8988T (cell line): ENCODE measurements at regions not wholly inside any gene's neighbourhood (a gene's known extent, or its start where the extent isn't known, plus 50 kb on each side); places are given as distances from the start of the nearest gene placed in this dataset.

Source experiments
- DNase-seq: peaks from one replicate; pipeline ENCODE4 v3.0.0; 2011

DNA sequence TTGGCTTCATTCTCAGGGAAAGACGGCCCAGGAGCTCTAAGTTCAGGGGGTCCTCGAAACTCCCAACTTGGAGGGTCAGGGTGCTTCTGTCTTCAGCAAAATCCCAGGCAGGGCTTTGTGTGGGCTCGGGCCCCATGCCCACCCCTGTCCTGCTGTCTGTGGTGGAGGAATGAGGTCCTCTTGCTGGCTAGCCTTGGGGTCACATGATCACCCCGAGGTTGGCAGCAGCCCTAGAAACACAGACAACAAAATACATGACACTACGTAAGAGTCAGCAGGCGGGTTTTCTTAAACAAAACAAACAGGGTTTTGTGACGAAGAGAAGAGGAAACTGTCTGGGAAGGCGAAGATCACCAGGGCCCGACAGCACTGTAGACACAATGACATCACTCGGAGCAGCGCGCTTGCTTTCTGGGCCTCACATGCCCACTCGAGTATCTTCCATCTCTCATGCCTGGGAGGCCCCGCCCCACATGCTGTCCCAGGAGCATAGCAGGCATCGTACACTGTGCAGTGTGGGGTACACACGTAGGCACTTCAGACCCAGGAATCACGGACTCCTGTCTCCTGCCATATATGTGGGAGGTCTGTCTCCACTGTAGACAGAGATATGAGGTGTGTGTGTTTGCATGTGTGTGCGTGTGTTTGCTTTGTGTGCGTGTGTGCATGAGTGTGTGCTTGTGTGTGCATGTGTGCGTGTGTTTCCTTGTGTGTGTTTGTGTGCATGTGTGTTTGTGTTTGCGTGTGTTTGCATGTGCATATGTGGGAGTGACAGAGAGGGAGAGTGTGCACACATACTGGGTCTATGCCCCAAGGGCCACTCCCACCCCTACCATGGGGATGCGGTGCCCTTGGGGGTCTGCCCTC, 94.7 kb downstream of the SIK1 start:
- no peak for DNase-seq

DNA sequence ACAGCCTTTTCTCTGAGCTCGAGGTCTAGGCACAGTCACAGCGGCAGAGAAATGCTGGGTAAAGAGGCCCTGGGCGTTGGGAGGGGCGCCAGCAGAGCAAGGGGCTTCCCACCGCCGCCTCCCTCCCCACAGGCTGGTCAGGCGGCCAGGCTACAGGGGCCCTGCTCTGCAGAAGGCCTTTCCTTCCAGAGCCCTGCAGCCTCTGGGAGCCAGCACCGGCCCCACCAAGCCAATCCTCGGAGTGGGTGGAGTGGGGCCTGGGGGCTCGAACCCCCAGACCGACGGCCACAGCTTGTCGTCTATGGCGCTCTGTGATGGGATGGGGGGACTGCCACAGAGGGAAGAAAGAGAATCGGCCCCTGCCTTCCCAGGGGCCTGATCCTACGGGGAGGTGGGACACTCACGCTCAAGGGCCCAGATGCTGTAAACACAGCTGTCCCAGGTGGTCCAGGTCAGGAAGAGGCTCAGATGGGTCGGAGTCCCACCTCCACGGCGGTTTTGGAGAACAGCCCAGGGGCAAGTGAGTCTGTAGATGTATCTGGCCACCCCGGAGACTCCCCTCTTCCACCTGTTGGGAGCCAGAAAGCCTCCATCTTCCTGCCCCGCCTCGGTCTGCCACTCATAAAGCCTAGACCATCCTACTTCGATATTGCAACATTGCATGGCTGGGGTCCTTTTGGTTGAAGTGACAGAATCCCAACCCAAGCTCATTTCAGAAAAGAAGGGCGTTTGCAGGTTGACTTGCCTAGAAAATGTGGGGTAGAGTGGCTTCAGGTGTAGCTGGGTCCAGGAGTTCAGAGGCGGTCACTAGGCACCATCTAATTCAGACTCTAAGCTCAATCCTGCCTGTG, 95.6 kb downstream of the SIK1 start:
- no peak for DNase-seq

DNA sequence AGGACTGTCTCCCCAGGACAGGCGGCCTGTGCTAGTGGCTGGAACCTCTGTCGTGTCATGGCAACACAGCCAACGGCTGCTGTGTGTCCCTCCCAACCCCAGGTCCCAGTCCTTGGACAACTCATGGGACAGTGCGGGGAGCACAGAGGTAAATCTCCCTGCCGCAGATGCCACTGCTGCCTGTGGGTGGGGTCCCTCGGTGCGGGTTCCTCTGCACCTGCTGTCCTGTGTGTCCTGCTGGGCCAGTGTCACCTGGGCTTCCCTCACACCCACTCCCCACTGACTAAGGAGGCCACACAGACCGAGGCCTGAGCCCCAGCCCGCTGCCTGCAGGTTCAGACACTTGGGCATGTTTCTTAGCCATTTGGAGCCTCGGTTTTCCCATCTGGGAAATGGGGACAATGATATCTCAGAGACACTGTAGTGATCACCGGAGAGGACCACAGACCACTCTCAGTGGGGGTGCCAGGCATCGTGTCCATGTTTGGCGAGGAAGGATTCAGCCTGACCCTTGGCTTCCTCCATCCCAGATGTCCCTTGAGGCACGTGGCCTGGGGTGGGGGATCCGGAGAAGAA, 96.5 kb downstream of the SIK1 start:
- DNase-seq = no peak

DNA sequence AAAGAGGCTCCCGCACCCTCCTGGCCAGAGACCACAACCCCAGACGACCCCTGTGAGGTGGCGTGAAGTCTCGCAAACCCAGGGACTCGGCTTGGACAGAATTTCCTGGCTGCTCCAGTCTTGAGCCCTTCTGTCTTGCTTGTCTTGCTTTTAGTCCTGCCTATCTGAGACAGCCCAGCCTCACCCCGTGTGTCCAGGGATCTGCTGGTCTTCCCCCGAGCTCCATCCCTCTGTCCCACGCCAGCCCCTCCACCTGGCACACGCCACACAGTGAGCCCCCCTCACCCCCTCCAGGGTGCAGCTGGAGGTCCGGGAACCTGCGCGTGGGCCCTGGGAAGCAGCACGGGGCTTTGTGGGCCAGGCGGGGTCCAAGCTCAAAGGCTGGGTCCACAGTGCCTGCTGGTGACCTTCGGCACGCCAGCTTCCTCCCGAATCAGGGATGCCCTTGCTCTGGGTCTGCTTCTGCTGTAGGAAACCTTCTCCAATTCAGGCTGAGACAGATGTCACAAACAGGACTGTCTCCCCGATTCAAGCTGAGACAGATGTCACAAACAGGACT, 97.1 kb downstream of the SIK1 start:
- no peak for DNase-seq

DNA sequence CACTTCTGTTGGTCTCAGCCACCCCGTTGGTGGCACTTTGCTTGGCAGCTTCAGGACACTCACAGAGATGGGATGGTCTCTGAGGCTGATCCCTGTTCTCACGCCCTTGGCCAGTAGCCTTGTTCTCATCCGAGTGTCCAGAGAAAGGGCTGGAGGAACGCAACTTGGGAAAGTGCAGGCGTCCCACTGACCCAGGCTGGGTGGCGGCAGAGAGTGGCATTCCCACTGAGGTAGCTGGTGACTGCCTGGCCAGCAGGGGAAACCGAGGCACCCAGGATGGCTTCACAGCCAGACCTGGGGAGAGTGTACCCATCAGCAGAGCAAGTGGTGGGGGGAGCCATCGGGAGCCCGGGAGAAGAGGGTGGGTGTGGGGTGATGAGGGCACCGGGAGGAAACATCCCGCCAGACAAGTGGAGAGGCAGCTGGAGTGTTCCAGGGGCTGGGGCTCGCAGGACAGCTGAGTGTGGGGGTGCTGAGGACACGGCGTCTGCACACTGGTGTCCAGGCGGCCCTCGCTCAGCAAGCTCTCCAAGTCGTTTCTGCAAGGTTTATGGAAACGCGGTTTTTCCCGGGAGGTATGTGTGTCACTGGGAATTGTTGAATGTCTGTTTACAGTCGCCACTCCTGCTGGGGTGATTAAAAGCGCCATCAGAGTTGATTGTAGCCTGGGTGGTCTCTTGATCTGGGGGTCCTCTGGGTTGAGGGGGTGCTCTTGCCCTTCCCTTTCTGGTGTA, 97.8 kb downstream of the SIK1 start:
- DNase-seq = no peak

DNA sequence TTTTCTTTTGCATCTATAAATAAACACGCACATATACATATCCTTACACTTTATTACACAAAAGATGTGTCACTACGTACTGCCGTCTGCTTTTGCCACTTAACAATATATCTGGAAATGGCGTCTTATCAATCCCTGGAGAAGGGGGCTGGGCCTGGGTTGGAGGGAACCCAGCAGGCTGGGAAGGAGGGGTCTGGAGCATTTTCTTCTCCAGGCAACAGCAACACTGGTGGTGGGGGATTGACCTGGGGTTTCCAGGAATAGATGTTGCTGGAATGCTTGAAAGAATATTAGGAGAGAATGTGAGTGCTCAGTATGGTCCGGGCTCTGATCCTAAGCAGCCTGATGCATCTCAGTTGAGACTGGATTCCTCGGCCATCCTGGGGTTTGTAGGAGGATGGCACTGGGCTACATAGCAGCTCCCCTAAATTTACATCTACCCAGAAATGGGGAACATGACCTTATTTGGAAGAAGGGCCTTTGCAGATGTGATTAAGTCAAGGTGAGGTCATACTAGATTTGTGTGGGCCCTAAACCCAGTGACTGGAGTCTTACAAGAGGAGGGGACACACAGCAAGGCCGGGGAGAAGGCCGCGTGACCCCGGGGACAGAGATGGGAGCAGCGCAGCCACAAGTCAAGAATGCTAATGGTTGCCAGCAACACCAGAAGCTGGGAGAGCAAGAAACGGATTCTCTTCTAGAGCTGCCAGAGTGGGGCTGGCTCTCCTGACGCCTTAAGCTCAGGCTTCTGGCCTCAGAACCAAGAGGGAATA, 98.6 kb downstream of the SIK1 start:
- DNase-seq = no peak

DNA sequence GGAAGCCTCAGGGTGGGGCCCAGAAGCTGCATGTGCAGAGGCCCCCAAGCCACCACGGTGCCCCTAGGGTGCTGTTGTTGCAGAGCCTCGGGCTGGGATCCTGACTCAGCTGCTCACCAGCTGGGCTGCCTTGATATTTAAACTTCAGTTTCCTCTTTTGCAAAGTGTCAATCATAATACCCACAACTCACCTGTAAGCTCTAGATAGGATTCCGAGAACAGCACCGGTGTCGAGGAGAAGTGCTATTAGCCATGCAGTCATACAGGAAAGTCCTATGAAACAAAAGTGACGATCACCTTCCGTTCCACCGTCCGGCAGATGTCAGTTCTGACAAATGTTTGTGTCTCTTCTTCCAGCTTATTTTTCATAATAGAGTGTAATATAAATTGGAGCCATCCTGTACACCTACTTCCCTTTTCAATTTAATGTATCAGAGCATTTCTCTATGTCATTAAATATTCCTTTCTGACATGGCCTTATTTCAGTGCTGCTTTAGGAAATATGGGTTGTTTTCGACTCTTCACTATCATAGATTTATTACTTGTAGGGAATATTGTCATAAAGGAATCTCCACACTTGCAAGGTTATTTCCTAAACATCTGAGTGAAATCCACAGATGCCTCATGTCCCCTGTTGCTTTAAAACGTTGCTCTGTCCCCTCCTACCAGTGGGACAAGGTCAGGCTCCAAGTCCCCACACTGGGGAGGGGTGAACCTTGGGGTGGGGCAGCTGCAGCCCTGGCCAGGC, 100.8 kb downstream of the SIK1 start:
- no peak for DNase-seq

DNA sequence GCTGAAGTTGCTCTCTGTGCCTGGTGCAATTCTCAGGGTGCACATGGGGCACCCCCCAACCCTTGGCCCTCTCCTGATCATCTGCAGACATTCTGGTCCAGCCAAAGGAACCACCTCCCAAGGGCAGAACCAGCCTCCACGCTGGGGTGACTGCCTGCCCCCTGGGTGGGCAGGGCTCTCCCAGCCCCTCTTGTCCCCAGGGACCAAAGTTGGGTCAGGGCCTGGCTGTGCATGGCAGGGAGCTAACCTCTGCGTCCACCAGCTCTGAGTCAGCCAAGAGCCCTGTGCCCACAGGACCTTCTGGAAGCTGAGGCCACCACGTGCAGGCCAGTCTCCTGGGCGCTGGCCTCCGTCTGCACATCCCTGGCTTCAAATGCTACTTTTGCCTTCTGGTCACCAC, 101.9 kb downstream of the SIK1 start:
- DNase-seq = no peak

DNA sequence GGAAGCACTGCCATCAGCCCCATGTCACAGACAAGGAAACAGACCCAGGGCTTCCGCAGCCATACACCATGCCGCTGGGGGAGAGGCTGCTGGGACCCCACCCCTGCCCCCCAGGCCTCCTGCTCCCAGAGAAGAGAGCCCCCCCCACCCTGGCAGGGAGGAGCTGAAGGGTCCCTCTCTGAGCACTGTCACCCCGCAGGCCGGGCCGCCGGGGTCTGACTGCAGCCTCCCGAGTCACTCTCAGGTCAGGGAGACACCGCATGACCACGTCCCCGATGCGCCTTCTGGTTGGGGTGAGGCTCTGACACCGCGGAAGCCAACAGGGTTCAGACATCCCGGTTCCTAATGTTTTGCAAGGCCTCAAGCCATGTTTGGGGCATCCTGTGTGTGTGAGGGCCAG, 102.3 kb downstream of the SIK1 start:
- no peak for DNase-seq

DNA sequence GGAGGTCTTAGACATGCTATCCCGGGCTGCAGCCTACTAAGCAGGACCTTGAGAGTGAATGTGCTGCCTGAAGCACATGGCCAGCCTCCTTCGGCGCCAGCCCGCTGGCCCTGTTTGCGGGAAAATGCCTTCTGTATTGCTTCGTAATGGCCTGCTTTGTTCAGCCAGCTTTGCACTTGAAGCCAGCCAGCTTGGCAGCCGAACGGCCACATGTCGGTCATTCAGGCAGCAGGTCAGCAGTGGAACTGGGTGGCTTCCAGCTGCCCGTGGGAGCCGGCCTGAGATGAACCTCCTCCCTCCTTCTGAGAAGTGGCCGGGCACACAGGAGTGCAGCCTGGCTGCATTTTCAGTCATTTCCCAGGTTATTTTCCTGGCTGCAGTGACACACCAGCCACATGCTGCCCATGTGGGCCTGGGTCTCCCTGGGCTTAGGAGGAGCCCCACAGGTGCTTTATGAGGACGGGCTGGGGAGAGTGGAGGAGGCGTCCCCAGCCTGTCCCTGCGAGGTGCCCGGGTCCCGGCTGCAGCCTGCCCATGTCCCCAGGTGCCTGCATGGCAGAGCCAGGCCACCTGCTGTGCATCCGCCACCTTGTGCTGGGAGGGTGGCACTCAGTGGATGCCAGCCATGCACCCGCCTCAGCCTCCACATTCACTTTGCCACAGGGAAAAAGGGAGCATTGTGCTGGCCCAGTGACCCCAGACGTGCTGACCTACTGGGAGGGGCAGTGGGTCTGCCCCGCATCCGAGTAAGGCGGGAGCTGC, 103.5 kb downstream of the SIK1 start:
- no peak for DNase-seq

DNA sequence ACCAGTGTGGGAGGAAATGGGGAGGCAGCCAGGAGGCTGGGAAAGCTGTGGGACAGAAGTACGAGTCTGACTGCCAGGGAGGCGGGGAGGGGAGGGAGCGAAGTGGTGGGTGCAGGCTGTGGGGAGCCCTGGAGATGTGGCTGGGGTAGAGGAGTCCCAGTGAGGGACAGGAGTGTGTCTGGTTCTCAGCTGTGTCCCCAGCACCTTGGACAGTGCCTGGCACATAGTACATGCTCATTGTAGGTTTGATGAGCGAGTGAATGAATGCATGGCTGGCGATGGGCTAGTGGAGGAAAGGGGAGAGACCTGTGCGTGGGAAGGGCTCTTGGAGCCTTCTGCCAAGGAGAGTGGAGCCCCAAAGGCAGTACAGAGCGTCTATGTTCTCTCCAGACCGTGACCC, 104.1 kb downstream of the SIK1 start:
- no peak for DNase-seq

DNA sequence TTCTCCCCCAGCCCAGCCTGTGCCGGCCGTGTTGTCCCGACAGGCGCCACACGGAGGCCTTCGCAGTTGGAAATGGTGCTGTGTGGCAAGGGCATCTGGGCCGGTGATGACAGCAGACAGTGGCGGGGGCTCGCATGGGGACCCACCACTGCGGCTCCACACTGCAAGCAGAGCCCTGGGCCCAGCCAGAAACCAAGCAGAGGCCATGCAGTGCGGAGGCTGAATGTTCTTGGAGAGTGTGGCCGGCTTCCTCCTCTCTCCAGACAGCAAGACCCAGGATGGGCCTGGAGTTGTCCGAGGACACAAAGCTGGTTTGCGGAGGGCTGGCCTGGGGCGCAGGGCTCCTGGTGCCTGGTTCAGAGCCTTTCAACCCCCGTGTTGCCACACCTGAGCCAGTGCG, 104.6 kb downstream of the SIK1 start:
- no peak for DNase-seq

DNA sequence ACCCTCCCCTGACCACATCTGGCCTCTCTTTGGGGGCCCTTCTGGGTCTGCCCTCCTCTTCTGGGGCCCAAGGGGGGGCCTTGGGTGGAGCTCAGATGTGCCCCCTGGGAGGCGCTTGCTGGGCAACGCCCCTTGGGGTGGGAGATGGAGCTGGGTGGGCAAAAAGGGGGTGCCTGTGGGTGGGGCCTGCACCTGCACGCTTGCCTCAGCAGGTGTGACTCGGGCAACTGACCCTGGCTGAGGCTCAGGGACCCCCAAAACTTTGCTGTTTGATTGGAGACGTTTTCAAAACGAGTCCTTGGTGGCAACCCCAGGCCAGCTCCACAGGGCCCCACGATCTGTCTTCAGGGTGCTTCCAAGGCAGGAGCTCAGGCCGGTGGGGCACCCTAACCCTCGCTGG, 105.3 kb downstream of the SIK1 start:
- no peak for DNase-seq

DNA sequence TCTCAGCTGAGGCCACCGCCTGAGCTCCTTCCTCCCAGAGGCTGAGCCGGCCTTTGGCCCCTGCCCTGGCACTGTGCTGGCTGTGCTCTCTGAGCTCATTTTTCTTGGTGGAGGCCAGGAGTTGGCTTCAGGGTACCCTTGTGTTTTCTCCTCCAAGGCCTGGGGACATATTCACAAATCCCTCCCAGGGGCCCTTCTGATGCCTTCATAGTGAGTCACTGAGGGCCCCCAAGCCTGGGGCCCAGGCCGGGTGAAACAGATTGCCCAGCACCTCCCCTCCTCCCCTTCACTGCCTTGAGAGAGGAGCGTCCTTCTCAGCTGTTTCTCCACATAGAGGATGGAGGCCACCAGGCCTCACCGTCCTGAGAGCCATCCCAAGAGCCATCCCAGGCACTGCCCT, 105.8 kb downstream of the SIK1 start:
- no peak for DNase-seq

DNA sequence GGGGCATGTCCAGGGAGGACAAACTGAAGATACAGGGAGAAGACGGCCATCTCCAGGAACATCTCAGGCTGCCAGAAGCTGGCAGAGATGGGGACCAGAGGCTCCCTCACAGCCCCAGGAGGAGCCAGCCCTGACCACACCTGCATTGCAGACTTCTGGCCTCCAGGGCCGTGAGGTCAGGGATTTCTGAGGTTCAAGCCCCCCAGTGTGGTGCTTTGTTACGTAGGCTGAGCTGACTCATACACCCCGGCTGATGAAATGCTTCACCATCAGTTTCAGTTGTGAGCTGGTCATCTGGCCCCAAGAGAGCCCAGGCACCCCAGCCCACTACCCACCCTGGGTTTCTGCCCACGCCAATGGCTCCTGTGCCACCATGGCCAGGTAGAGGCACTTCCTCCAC, 106.4 kb downstream of the SIK1 start:
- no peak for DNase-seq

DNA sequence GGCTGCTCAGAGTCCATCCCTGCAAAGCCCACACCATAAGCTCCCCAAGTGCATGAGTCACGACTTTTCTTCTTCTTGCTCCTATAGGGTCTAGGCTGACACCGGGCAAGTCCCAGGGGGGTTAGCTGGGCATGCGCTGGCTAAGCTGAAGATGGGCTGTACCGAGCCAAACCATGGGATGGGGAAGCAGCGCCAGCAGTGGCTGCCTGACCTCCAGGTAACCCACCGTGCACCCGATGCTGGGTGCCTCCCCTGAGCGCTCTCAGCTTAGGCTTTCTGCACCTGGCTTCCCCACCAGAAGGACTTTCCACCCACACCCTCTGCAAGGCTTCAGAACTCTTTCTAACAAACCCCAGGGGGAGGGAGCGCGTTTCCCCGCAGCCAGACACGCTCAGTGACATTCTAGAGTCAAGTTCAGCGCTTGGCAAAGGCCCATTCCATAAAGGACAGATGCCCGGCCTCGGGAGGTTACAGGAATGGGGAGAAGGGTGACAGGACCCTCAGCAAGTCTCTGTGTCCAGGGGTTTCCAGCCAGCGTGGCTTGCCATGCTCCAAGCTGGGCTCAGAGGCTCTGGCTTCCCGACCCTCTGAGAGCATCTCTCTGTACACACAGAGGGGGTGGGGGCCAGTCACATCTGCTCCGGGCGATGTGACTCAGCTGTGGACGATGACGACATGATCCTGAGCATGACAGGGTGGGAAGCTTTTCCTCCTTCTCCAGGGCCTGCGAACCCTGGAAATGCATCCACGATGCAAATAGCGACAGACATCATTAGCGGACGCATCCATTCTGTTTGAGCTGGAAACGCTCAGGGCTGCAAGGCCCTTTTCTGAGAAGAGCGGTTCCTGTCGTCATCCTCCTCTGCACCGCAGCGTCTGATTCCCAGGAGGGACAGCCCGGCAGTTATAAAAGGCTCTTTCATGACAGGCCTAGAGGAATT, 107.8 kb downstream of the SIK1 start:
- DNase-seq = no peak

DNA sequence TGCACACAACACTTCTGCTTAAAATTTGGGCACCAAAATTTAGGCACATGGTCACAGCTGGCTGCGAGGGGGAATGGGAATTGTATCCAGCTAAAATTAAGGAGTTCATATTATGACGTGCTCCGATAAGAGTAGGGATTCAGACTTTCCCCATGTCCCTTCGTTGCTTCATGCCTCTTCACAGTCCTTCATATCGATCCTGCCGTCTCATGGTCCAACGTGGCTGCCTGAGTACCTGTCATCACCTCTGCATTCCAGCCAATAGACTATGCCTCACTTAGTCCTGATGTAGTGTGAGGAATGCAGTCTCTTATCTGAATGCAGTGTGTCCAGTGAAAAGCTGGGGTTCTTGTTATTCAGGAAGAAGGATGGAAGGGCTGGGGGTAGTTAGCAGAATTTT, 108.6 kb downstream of the SIK1 start:
- DNase-seq = no peak

DNA sequence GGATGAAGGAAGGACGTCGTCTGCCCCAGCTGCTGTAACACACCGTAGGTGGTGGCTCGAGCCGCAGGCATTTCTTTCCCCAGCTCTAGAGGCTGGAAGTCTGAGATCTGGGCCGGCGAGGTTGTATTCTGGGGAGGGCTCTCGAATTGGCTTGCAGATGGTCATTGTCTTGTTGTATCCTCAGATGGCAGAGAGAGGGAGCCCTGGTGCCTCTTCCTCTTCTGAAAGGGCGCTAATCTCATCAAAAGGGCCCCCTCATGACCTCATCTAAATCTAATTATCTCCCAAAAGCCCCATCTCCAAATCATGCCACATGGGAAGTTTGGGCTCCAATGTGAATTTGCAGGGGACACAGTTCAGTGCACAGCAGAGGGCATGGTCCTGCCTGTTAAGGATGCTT, 109.0 kb downstream of the SIK1 start:
- DNase-seq = no peak

DNA sequence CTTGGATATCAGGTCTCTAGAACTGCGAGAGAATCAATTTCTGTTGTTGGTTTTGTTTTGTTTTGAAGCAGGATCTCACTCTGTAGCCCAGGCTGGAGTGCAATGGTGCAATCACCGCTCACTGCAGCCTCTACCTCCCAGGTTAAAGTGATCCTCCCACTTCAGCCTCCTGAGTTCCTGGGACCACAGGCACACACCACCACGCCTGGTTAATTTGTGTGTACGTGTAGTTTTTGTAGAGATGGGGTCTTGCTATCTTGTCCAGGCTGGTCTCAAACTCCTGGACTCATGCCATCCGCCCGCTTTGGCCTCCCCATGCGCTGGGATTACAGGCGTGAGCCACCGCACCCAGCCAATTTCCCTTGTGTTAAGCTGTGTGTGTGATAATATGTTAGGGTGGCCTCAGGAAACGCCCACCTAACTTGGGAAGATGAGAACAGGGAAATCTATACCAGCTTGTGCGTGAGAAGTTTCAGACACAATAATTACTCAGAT, 109.6 kb downstream of the SIK1 start:
- no peak for DNase-seq
